MCF 10A (cell line): ENCODE measurements at regions not wholly inside any gene's neighbourhood (a gene's known extent, or its start where the extent isn't known, plus 50 kb on each side); places are given as distances from the start of the nearest gene placed in this dataset.

ENCODE experiments used
- BruUV-seq: library from RNA; stranded (reverse); fragments of 400-500 nt; replicated peaks from 2 replicates; lab custom pipeline; 2021; lab: Mats Ljungman, UMichigan
- CTCF ChIA-PET: fragments of 300-600 bp; sonication (Branson Sonifier 250); formaldehyde crosslinking; extraction: SDS; loops from one replicate; lab custom pipeline; 2021; ENCODE audit warnings: antibody characterized with exemption, inconsistent platforms; lab: Yijun Ruan, JAX
- POLR2A ChIA-PET: fragments of 300-600, 350-650 bp; sonication (Branson Sonifier 250); formaldehyde crosslinking; extraction: SDS; loops from one replicate; lab custom pipeline; 2020; ENCODE audit warnings: antibody characterized with exemption, inconsistent platforms; lab: Yijun Ruan, JAX
- DNase-seq: peaks from one replicate; pipeline ENCODE4 v3.0.0-alpha.2; 2018; ENCODE audit not compliant: unreplicated experiment
- H3K27ac Mint-ChIP-seq: one replicate; pipeline ENCODE4 v1.8.0; 2022; ENCODE audit warnings: mild to moderate bottlenecking, low read depth, mixed read lengths; ENCODE audit not compliant: unreplicated experiment
- H3K27me3 Mint-ChIP-seq: one replicate; pipeline ENCODE4 v1.8.0; 2022; ENCODE audit warnings: mixed read lengths; ENCODE audit not compliant: insufficient read depth, unreplicated experiment
- H3K36me3 Mint-ChIP-seq: one replicate; pipeline ENCODE4 v1.8.0; 2022; ENCODE audit warnings: mild to moderate bottlenecking, moderate library complexity, mixed read lengths; ENCODE audit not compliant: insufficient read depth, unreplicated experiment
- H3K4me1 Mint-ChIP-seq: one replicate; pipeline ENCODE4 v1.8.0; 2022; ENCODE audit warnings: mixed read lengths; ENCODE audit not compliant: insufficient read depth, unreplicated experiment
- H3K4me3 Mint-ChIP-seq: one replicate; pipeline ENCODE4 v1.8.0; 2022; ENCODE audit warnings: mild to moderate bottlenecking, moderate library complexity, mixed read lengths; ENCODE audit not compliant: unreplicated experiment
- H3K9me3 Mint-ChIP-seq: one replicate; pipeline ENCODE4 v1.8.0; 2022; ENCODE audit warnings: mixed read lengths; ENCODE audit not compliant: unreplicated experiment
- CTCF ChIP-seq: fragments of 200-600 bp; IDR thresholded peaks from one replicate; pipeline ENCODE4 v1.8.0; 2022; ENCODE audit warnings: antibody characterized with exemption, mild to moderate bottlenecking; ENCODE audit not compliant: unreplicated experiment
- intact Hi-C: fragments of 100-400 bp; cut with micrococcal nuclease; formaldehyde crosslinking; loops from 2 replicates; pipeline ENCODE4 v1.14.1; 2022

- no peak for DNase-seq
- no peak for TF ChIP-seq CTCF
- ChIA-PET CTCF (no interaction called here), POLR2A (no interaction called here)
- intact Hi-C loops = no loop called here
- Mint-ChIP-seq H3K27ac (no peak overlapping the region), H3K4me1 (no peaks in the 10 kb centered on the region), H3K36me3 (no peaks in the 10 kb centered on the region), H3K4me3 (no peak overlapping the region), H3K9me3 (no peaks in the 10 kb centered on the region), H3K27me3 (peaks cover 55% of the 10 kb centered on the region)
- BruUV-seq = no TSS peak
Measured at GRCh38 chr16:73997340-73997711, 299.3 kb upstream of the PSMD7 start.

GRCh38 chr16:73996624-73997339 is 299.8 kb upstream of the PSMD7 start:
- intact Hi-C loops = no loop called here
- H3K9me3 Mint-ChIP-seq = no peaks in the 10 kb centered on the region
- no peak for DNase-seq
- H3K27ac Mint-ChIP-seq = no peak overlapping the region
- H3K27me3 Mint-ChIP-seq = peaks cover 55% of the 10 kb centered on the region
- no peak for TF ChIP-seq CTCF
- ChIA-PET POLR2A (interaction anchor here (0.6 kb wide), 1 partner anchor 110 kb away, joined by 3 read pairs; no protein-coding TSS in a partner anchor), CTCF (no interaction called here)
- no TSS peak for BruUV-seq
- no peaks in the 10 kb centered on the region for H3K4me1 Mint-ChIP-seq
- H3K4me3 Mint-ChIP-seq = no peak overlapping the region
- H3K36me3 Mint-ChIP-seq = no peaks in the 10 kb centered on the region

GRCh38 chr16:73993878-73994277 is 302.7 kb upstream of the PSMD7 start:
- no TSS peak for BruUV-seq
- POLR2A ChIA-PET = interaction anchor here (0.7 kb wide), 1 partner anchor 10 kb away, joined by 3 read pairs; no protein-coding TSS in a partner anchor
- CTCF ChIA-PET = interaction anchor here (0.5 kb wide), 1 partner anchor 12 kb away, joined by 3 read pairs; no protein-coding TSS in a partner anchor
- Mint-ChIP-seq H3K36me3 (no peaks in the 10 kb centered on the region), H3K4me1 (no peaks in the 10 kb centered on the region), H3K27ac (no peak overlapping the region), H3K27me3 (peaks cover 51% of the 10 kb centered on the region), H3K4me3 (no peak overlapping the region), H3K9me3 (no peaks in the 10 kb centered on the region)
- TF ChIP-seq CTCF = no peak
- intact Hi-C loops = no loop called here
- no peak for DNase-seq

GRCh38 chr16:73978407-73978784 is 318.2 kb upstream of the PSMD7 start:
- H3K4me1 Mint-ChIP-seq = no peaks in the 10 kb centered on the region
- no TSS peak for BruUV-seq
- no peak overlapping the region for H3K4me3 Mint-ChIP-seq
- intact Hi-C loops = no loop called here
- no peak for DNase-seq
- no peak overlapping the region for H3K27ac Mint-ChIP-seq
- H3K36me3 Mint-ChIP-seq = no peaks in the 10 kb centered on the region
- H3K9me3 Mint-ChIP-seq = peaks cover 5% of the 10 kb centered on the region
- POLR2A ChIA-PET = no interaction called here
- CTCF ChIA-PET = no interaction called here
- TF ChIP-seq CTCF = no peak
- peaks cover 100% of the 10 kb centered on the region for H3K27me3 Mint-ChIP-seq
